T-helper 17 cell (primary cell): ENCODE measurements at regions not wholly inside any gene's neighbourhood (a gene's known extent, or its start where the extent isn't known, plus 50 kb on each side); places are given as distances from the start of the nearest gene placed in this dataset.
A peak's percentile ranks its signal among the peaks of the same experiment; 100 is the strongest.

Experiments used
- ATAC-seq: fragments of 150-1000 bp; cut with Tn5 transposase; 2 replicates; pipeline ENCODE4 v1.10.0; 2021; ENCODE audit warnings: mild to moderate bottlenecking, moderate library complexity
- DNase-seq, 3 donors: peaks; one replicate each; pipeline versions ENCODE4 v3.0.0 to v3.0.0-alpha.2; 2020 to 2021
- H3K9me3 ChIP-seq: one replicate; pipeline ENCODE4 v1.7.0; 2013; ENCODE audit warnings: low read length, mild to moderate bottlenecking; ENCODE audit not compliant: control insufficient read depth, poor library complexity, severe bottlenecking
- H3K27ac Mint-ChIP-seq: one replicate; pipeline ENCODE4 v1.8.0; 2022; ENCODE audit warnings: mild to moderate bottlenecking, moderate library complexity, mixed read lengths
- H3K27me3 Mint-ChIP-seq: one replicate; pipeline ENCODE4 v1.8.0; 2022; ENCODE audit warnings: mixed read lengths
- H3K36me3 Mint-ChIP-seq: one replicate; pipeline ENCODE4 v1.8.0; 2022; ENCODE audit warnings: low read depth, mixed read lengths
- H3K4me1 Mint-ChIP-seq: one replicate; pipeline ENCODE4 v1.8.0; 2022; ENCODE audit warnings: mild to moderate bottlenecking, mixed read lengths
- H3K4me3 Mint-ChIP-seq: one replicate; pipeline ENCODE4 v1.8.0; 2022; ENCODE audit warnings: mild to moderate bottlenecking, moderate library complexity, mixed read lengths

DNA sequence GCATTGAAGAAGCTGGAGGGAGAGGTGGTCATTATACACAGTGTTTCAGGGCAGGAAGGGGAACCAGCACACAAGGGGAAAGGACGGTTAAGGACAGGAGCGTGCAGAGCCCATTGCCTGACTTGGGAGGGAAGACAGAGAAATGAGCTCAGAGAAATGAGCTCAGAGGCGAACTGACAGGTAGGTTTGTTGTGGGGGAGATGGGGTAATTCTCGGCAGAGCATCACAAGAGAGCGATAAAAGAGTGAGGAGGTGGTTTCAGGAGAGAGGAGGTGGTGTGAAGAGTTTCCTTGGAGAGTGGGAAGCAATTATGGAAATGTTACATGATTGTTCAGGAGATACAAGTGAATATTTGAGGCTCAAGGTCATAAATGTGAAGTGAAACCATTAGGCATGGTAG, 61.0 kb downstream of the MRGPRX1 start:
- no peaks in the 10 kb centered on the region for H3K4me1 Mint-ChIP-seq
- H3K36me3 Mint-ChIP-seq = peaks cover 2% of the 10 kb centered on the region
- peaks cover 34% of the 10 kb centered on the region for H3K27me3 Mint-ChIP-seq
- DNase-seq (no peak), ATAC-seq (no peak)
- no peak overlapping the region for H3K27ac Mint-ChIP-seq
- no peaks in the 10 kb centered on the region for H3K9me3 ChIP-seq
- H3K4me3 Mint-ChIP-seq = no peak overlapping the region

DNA sequence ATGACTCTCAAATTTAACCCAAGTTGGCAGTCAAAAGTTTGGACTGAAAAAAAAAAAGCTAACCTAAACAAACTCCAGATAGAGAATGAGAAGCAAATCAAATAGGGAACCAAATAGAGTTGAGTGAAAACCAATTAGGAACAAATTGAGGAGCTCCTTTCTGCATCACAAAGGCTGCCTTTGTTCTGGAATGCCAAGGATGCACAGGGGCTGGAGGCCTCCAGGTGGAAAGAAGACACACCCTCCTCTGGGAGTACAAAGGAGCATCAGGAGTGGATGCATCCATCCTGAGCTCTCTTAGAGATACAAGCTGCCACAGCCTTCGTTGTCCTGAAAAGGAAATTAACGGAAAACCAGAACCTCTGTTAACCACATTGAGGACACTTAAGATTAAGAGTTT, 73.3 kb downstream of the MRGPRX1 start:
- H3K9me3 ChIP-seq = no peaks in the 10 kb centered on the region
- Mint-ChIP-seq H3K27ac (no peak overlapping the region), H3K36me3 (no peaks in the 10 kb centered on the region), H3K4me1 (no peaks in the 10 kb centered on the region), H3K27me3 (peaks cover 59% of the 10 kb centered on the region), H3K4me3 (no peak overlapping the region)
- DNase-seq (no peak), ATAC-seq (no peak)

GRCh38 chr11:18865261-18865660, 73.7 kb upstream of the PTPN5 start:
- H3K9me3 ChIP-seq = no peaks in the 10 kb centered on the region
- H3K4me3 Mint-ChIP-seq = no peak overlapping the region
- no peak overlapping the region for H3K27ac Mint-ChIP-seq
- H3K36me3 Mint-ChIP-seq = no peaks in the 10 kb centered on the region
- ATAC-seq = no peak
- H3K4me1 Mint-ChIP-seq = no peaks in the 10 kb centered on the region
- DNase-seq = no peak
- H3K27me3 Mint-ChIP-seq = peaks cover 60% of the 10 kb centered on the region

DNA sequence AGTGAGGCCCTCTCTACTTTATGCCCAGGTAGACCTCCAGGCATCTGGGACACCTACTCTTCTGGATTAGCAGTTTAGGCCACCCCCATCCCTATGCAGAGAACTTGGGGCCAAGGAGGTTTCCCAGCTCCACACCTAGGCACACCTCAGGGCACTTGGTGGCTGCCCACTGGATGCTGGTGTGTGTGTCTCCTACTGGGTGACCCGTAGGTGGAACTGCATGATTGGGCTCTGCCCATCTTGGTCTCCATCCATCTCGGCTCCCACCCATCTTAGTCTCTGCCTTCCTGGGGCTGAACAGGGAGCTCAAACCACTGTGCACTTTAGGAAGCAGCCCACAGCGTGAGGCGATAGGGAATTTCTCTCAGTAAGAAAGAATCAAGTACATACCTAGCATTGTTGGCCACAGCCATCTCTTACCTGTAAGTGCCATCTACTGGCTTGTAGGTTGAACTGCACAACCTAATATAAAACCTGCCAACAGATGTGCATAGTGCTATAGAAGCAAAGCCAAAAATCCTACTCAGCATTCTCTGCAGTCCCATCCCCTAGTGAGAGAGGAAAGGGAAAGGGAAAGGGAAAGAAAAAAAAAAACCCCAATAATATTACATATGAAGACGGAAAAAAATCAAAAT, 61.6 kb upstream of the PTPN5 start:
- H3K9me3 ChIP-seq = no peaks in the 10 kb centered on the region
- Mint-ChIP-seq H3K4me3 (no peak overlapping the region), H3K36me3 (no peaks in the 10 kb centered on the region), H3K4me1 (no peaks in the 10 kb centered on the region), H3K27me3 (peaks cover 21% of the 10 kb centered on the region), H3K27ac (no peak overlapping the region)
- ATAC-seq (no peak), DNase-seq (no peak)

GRCh38 chr11:18849406-18849805, 57.8 kb upstream of the PTPN5 start:
- no peak overlapping the region for H3K4me3 Mint-ChIP-seq
- ATAC-seq (no peak), DNase-seq (no peak)
- H3K27me3 Mint-ChIP-seq = peaks cover 38% of the 10 kb centered on the region
- no peaks in the 10 kb centered on the region for H3K4me1 Mint-ChIP-seq
- H3K9me3 ChIP-seq = no peaks in the 10 kb centered on the region
- H3K27ac Mint-ChIP-seq = no peak overlapping the region
- H3K36me3 Mint-ChIP-seq = no peaks in the 10 kb centered on the region

DNA sequence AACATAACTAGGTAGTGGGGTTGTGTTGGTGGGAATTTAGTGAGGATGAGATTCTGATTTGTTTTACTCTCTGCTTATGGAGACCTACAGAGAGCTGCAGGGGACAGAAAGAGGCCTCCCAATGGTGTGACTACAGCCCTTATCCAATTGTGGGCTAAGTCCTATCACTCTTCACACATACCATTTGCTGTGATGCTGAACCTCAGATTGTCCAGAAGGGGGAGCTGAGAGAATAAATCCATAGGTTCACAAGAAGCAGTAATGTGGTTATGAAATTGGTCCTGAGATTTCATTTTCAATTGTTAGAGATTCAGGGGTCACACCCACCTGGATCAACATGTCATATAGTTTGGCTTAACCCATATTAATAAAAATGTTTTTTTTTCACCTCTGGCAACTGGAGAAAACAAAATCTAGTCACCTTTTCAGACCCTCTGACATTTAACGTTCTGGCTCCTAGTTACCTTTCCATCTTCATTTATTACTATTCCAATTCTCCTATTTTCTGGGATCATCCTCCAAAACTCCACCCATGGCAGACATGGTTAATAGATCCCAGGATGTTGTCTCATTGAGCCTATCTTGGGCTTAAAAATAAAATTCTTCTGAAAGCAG, 53.3 kb upstream of the PTPN5 start:
- DNase-seq (no peak), ATAC-seq (peak; percentile 36)
- Mint-ChIP-seq H3K4me1 (no peaks in the 10 kb centered on the region), H3K27me3 (peaks cover 28% of the 10 kb centered on the region), H3K36me3 (no peaks in the 10 kb centered on the region), H3K4me3 (no peak overlapping the region), H3K27ac (no peak overlapping the region)
- H3K9me3 ChIP-seq = no peaks in the 10 kb centered on the region
